NCI-H146 treated with DMSO at 0.1 percent for 48 hours (cell line): ENCODE measurements at regions not wholly inside any gene's neighbourhood (a gene's known extent, or its start where the extent isn't known, plus 50 kb on each side); places are given as distances from the start of the nearest gene placed in this dataset.

Source experiments
- DNase-seq: peaks from one replicate; lab custom pipeline; 2025; ENCODE audit not compliant: unreplicated experiment; lab: John Stamatoyannopoulos, UW

- DNase-seq, result no peak
Observed at GRCh38 chr20:52655395-52655794, 316.8 kb upstream of the TSHZ2 start.

- no peak for DNase-seq
Observed at GRCh38 chr20:52654567-52654966, 317.6 kb upstream of the TSHZ2 start.

GRCh38 chr20:52652271-52652670, 319.9 kb upstream of the TSHZ2 start:
- DNase-seq, result no peak

- DNase-seq, result no peak
Observed at GRCh38 chr20:52649727-52650126, 322.4 kb upstream of the TSHZ2 start.

GRCh38 chr20:52645822-52646221, 326.3 kb upstream of the TSHZ2 start:
- DNase-seq, result no peak

- DNase-seq, result no peak
Observed at GRCh38 chr20:52643034-52643433, 329.1 kb upstream of the TSHZ2 start.

GRCh38 chr20:52637201-52637600, 335.0 kb upstream of the TSHZ2 start:
- no peak for DNase-seq

- DNase-seq, result no peak
Observed at GRCh38 chr20:52631469-52631868, 340.7 kb upstream of the TSHZ2 start.

- no peak for DNase-seq
Observed at GRCh38 chr20:52630138-52630537, 342.0 kb upstream of the TSHZ2 start.

- DNase-seq, result no peak
Observed at GRCh38 chr20:52624281-52624680, 347.9 kb upstream of the TSHZ2 start.

GRCh38 chr20:52622081-52622480, 350.1 kb upstream of the TSHZ2 start:
- DNase-seq, result no peak

- no peak for DNase-seq
Observed at GRCh38 chr20:52621401-52621800, 350.8 kb upstream of the TSHZ2 start.

- no peak for DNase-seq
Observed at GRCh38 chr20:52619671-52620070, 352.5 kb upstream of the TSHZ2 start.

GRCh38 chr20:52619101-52619500, 353.1 kb upstream of the TSHZ2 start:
- no peak for DNase-seq

GRCh38 chr20:52616629-52617028, 355.5 kb upstream of the TSHZ2 start:
- no peak for DNase-seq

- no peak for DNase-seq
Observed at GRCh38 chr20:52614051-52614863, 357.9 kb upstream of the TSHZ2 start.

GRCh38 chr20:52612046-52612632, 360.0 kb upstream of the TSHZ2 start:
- DNase-seq, result no peak

- DNase-seq, result no peak
Observed at GRCh38 chr20:52610749-52611148, 361.4 kb upstream of the TSHZ2 start.

GRCh38 chr20:52601295-52601971, 370.7 kb upstream of the TSHZ2 start:
- DNase-seq, result no peak

- DNase-seq, result no peak
Observed at GRCh38 chr20:52596256-52596655, 375.9 kb upstream of the TSHZ2 start.

- DNase-seq, result no peak
Observed at GRCh38 chr20:52595518-52595917, 376.6 kb upstream of the TSHZ2 start.

- DNase-seq, result no peak
Observed at GRCh38 chr20:52593654-52594053, 378.5 kb upstream of the TSHZ2 start.
